ENCODE measurements at regions not wholly inside any gene's neighbourhood (a gene's known extent, or its start where the extent isn't known, plus 50 kb on each side); places are given as distances from the start of the nearest gene placed in this dataset.

- H3K27ac ChIP-seq = no peak overlapping the region
- intact Hi-C loops (cut with DNase I; ENCODE audit: low total_unique reads) = no loop called here
- H3K27me3 ChIP-seq = peaks cover 0 to 23% of the 10 kb centered on the region in 2 donors
- DNase-seq = no peak
- H3K36me3 ChIP-seq = no peaks in the 10 kb centered on the region
- no peak overlapping the region for H3K4me3 ChIP-seq
- H3K9me3 ChIP-seq = no peaks in the 10 kb centered on the region
- TF ChIP-seq, protein P1, sequence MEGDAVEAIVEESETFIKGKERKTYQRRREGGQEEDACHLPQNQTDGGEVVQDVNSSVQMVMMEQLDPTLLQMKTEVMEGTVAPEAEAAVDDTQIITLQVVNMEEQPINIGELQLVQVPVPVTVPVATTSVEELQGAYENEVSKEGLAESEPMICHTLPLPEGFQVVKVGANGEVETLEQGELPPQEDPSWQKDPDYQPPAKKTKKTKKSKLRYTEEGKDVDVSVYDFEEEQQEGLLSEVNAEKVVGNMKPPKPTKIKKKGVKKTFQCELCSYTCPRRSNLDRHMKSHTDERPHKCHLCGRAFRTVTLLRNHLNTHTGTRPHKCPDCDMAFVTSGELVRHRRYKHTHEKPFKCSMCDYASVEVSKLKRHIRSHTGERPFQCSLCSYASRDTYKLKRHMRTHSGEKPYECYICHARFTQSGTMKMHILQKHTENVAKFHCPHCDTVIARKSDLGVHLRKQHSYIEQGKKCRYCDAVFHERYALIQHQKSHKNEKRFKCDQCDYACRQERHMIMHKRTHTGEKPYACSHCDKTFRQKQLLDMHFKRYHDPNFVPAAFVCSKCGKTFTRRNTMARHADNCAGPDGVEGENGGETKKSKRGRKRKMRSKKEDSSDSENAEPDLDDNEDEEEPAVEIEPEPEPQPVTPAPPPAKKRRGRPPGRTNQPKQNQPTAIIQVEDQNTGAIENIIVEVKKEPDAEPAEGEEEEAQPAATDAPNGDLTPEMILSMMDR (IDR thresholded peaks at IDR 0.05) = no peak
- H3K4me1 ChIP-seq = peaks cover 0 to 17% (median 3%) of the 10 kb centered on the region in 4 donors
Measured at GRCh38 chr10:110393866-110394265, 89.1 kb upstream of the SMNDC1 start.

DNA sequence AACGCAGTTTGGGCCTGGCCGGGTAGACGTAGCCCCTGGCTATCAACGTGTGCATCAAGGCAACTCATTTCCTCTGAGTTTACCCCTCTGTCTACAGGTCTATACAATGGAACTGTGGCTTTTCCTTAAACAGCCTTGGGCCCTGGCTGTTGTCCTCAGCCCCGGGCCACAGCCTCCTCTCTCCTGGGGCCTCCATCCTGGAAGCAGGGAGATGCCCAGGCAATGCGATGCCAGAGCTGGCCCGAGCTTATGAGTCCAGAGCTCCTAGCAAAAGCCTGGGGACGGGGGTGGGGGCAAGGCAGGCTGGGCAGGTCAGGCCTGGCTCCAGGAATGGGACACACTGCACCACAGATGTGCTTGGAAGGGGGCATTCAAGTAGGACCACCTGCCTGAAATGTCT, 89.6 kb upstream of the SMNDC1 start:
- TF ChIP-seq, protein P1 (IDR thresholded peaks at IDR 0.05) = no peak
- no peak for DNase-seq
- no peak overlapping the region for H3K4me3 ChIP-seq
- H3K9me3 ChIP-seq = no peaks in the 10 kb centered on the region
- H3K27ac ChIP-seq = no peak overlapping the region
- peaks cover 0 to 18% (median 5%) of the 10 kb centered on the region in 4 donors for H3K4me1 ChIP-seq
- H3K27me3 ChIP-seq = peaks cover 0 to 23% of the 10 kb centered on the region in 2 donors
- H3K36me3 ChIP-seq = no peaks in the 10 kb centered on the region
- intact Hi-C loops (cut with DNase I; ENCODE audit: low total_unique reads) = no loop called here

DNA sequence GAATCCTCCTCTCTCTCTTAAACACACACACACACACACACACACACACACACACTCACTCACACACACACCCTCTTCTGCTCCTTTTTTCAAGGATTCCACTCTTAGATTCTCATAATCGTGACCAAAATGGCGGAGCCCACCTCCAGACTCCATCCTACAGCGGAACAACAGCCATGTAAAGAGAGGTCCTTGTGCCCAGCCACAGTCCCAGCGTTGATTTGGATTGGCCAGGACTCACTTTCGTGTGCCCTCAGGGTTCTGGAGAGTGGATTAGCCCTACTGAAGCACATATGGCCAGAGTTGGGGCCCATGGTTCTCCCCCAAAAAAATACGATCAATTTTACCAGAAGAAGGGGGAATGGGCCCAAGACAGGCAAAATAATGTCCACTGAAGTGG, 90.2 kb upstream of the SMNDC1 start:
- TF ChIP-seq, protein P1 (IDR thresholded peaks at IDR 0.05) = no peak
- Histone ChIP-seq H3K4me1 (peaks cover 0 to 18% (median 6%) of the 10 kb centered on the region in 4 donors), H3K27ac (no peak overlapping the region), H3K9me3 (no peaks in the 10 kb centered on the region), H3K27me3 (peaks cover 0 to 23% of the 10 kb centered on the region in 2 donors), H3K36me3 (no peaks in the 10 kb centered on the region), H3K4me3 (no peak overlapping the region)
- intact Hi-C loops (cut with DNase I; ENCODE audit: low total_unique reads) = no loop called here
- DNase-seq = no peak

GRCh38 chr10:110395350-110396283, 90.9 kb upstream of the SMNDC1 start:
- no peak overlapping the region for H3K4me3 ChIP-seq
- TF ChIP-seq, protein P1 (IDR thresholded peaks at IDR 0.05) = no peak
- peaks cover 0 to 18% (median 6%) of the 10 kb centered on the region in 4 donors for H3K4me1 ChIP-seq
- no peak overlapping the region for H3K27ac ChIP-seq
- H3K27me3 ChIP-seq = peaks cover 0 to 23% of the 10 kb centered on the region in 2 donors
- intact Hi-C loops (cut with DNase I; ENCODE audit: low total_unique reads) = no loop called here
- no peaks in the 10 kb centered on the region for H3K9me3 ChIP-seq
- no peak for DNase-seq
- H3K36me3 ChIP-seq = no peaks in the 10 kb centered on the region

DNA sequence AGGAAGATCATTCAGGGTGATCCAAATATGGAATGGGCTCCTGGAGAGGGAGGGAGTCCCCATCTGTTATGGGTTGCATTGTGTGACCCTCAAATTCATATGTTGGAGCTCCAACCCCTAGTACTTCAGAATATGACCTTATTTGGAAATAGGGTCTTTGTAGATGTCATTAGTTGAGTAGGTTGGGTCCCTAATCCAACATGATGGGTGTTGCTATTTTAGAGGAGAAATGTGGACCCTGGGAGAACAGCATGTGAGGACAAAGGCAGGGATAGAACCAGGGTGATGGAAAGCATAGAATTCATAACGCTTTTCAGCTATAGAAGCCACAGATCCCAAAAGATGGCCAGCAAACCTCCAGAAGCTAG, 91.5 kb upstream of the SMNDC1 start:
- TF ChIP-seq, protein P1 (IDR thresholded peaks at IDR 0.05) = no peak
- Histone ChIP-seq H3K9me3 (no peaks in the 10 kb centered on the region), H3K36me3 (no peaks in the 10 kb centered on the region), H3K27me3 (peaks cover 0 to 23% of the 10 kb centered on the region in 2 donors), H3K27ac (no peak overlapping the region), H3K4me3 (no peak overlapping the region), H3K4me1 (peaks cover 0 to 18% (median 6%) of the 10 kb centered on the region in 4 donors)
- DNase-seq = no peak
- intact Hi-C loops (cut with DNase I; ENCODE audit: low total_unique reads) = no loop called here

All from tibial artery (tissue), 4 donors.